ENCODE measurements at regions not wholly inside any gene's neighbourhood (a gene's known extent, or its start where the extent isn't known, plus 50 kb on each side); places are given as distances from the start of the nearest gene placed in this dataset.

GRCh38 chr1:91123773-91124172 lies 101.9 kb upstream of the ZNF644 start (continued):
- TF ChIP-seq, protein P1, sequence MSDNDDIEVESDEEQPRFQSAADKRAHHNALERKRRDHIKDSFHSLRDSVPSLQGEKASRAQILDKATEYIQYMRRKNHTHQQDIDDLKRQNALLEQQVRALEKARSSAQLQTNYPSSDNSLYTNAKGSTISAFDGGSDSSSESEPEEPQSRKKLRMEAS (IDR thresholded peaks at IDR 0.05), result no peak

DNA sequence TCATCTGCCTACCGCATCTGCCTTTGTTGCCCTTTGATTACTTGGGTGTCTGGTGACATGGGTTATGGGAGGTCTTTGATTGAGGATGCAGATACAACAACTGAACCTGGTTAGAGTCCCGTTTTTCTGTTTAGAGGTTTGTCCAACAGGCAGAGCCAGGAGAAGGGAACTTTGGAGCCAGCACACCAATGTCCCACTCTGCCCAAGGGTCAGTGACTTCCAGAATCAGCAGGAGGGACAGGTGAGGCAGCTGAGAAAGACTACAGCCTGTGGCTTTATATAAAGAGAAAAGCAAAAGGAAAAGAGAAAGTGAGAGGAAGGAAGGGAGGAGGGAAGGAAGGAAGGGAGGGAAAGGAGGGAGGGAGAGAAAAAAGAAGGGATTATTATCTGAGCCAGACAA lies 101.5 kb upstream of the ZNF644 start:
- TF ChIP-seq TCF7L2 (IDR thresholded peaks at IDR 0.05; ENCODE audit: borderline replicate concordance, extremely low read depth, insufficient read depth, insufficient read length), result no peak
- TF ChIP-seq ZFX (IDR thresholded peaks at IDR 0.05), result no peak
- TF ChIP-seq CBX3 (IDR thresholded peaks at IDR 0.05; ENCODE audit: low read depth), result no peak
- no peak for TF ChIP-seq CEBPB (IDR thresholded peaks at IDR 0.05; ENCODE audit: low read depth)
- no peak for TF ChIP-seq CTCF (IDR thresholded peaks at IDR 0.05 in 2 of 3, conservative IDR thresholded peaks at IDR 0.05 in 1 of 3; ENCODE audit: borderline replicate concordance in 1 of 3, insufficient read depth in 1 of 3, low read depth in 2 of 3, low read length in 2 of 3)
- TF ChIP-seq, protein P1 (IDR thresholded peaks at IDR 0.05), result no peak
- no peak for TF ChIP-seq YY1 (IDR thresholded peaks at IDR 0.05; ENCODE audit: extremely low read depth, insufficient replicate concordance, low read depth, low read length)
- no peak for TF ChIP-seq FOSL1 (IDR thresholded peaks at IDR 0.05; ENCODE audit: low read depth)
- no peak for TF ChIP-seq SRF (IDR thresholded peaks at IDR 0.05; ENCODE audit: low read depth)
- TF ChIP-seq EZH2 (IDR thresholded peaks at IDR 0.05), result no peak
- no peak for TF ChIP-seq ZBTB33 (IDR thresholded peaks at IDR 0.05; ENCODE audit: extremely low read depth, insufficient replicate concordance, low read length)
- no peak for TF ChIP-seq POLR2A (IDR thresholded peaks at IDR 0.05; ENCODE audit: borderline replicate concordance, extremely low read depth, insufficient read depth, insufficient read length)
- no peak for TF ChIP-seq EZH2phosphoT487 (IDR thresholded peaks at IDR 0.05; ENCODE audit: borderline replicate concordance)
- Histone ChIP-seq H3K4me1 (ENCODE audit: control insufficient read depth in 1 of 2, insufficient read depth in 2 of 2, low read length in 2 of 2) (no peaks in the 10 kb centered on the region), H3K9ac (ENCODE audit: low read length) (no peak overlapping the region), H3K79me2 (ENCODE audit: insufficient read depth, low read length) (no peaks in the 10 kb centered on the region), H3K4me2 (ENCODE audit: low read length) (no peak overlapping the region), H2AFZ (ENCODE audit: low read depth, low read length, poor library complexity, severe bottlenecking) (no peak overlapping the region), H3K9me2 (ENCODE audit: insufficient read depth) (no peaks in the 10 kb centered on the region), H3K27me3 (ENCODE audit: insufficient read depth, low read length) (no peaks in the 10 kb centered on the region), H4K20me1 (ENCODE audit: insufficient read depth) (no peaks in the 10 kb centered on the region), H3K9me3 (ENCODE audit: control insufficient read depth in 1 of 2, insufficient read depth in 1 of 2, low read depth in 1 of 2, low read length in 2 of 2) (no peaks in the 10 kb centered on the region), H3K36me3 (ENCODE audit: control insufficient read depth in 1 of 2, insufficient read depth in 2 of 2, low read length in 2 of 2) (no peaks in the 10 kb centered on the region), H3K4me3 (replicated peaks in 1 of 2; ENCODE audit: low read depth in 1 of 2, low read length in 2 of 2) (no peak overlapping the region), H3K27ac (ENCODE audit: low read depth, low read length) (no peak overlapping the region)
- intact Hi-C loops (cut with micrococcal nuclease), result no loop called here
- ChIA-PET CTCF (no interaction called here), RAD21 (ENCODE audit: low non-redundant PET in 1 of 2, low total read pairs in 2 of 2, uncharacterized antibody in 2 of 2, unreplicated experiment in 2 of 2) (no interaction called here), POLR2A (no interaction called here)
- ATAC-seq (no peak), DNase-seq (ENCODE audit: low read depth, low spot score) (no peak)
- BruUV-seq (replicated peaks), result no TSS peak
